ENCODE measurements at regions not wholly inside any gene's neighbourhood (a gene's known extent, or its start where the extent isn't known, plus 50 kb on each side); places are given as distances from the start of the nearest gene placed in this dataset.
"Not testable (repeated sequence)": the region's sequence is repeated elsewhere in the genome, so short reads cannot be mapped to it uniquely, and the experiment has no call there.

DNA sequence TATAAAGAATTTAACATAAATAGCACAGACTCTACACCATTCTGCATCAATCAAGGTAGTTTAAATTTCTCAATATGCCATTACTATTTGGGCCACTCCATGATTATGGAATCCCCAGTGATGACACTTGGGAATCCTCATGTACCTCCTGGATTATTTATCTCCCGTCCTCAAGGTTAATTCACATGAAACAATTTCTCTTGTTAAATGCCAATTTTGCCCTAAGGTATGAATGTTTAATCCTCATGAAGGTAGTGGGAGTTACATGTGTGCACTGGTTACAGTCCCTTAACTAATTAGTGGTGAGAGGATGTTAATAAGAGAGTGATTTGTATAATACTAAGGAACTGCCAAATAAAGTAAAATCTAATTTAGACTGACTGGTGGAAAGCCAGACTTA, 372.3 kb upstream of the MDFIC2 start:
- Histone ChIP-seq H3K4me3 (ENCODE audit: low read depth, low read length) (no peak overlapping the region), H3K27me3 (ENCODE audit: control insufficient read depth, insufficient read depth, low read length) (no peaks in the 10 kb centered on the region), H3K36me3 (ENCODE audit: control insufficient read depth, insufficient read depth, low read length) (no peaks in the 10 kb centered on the region)
- FAIRE-seq (no peak), DNase-seq (ENCODE audit: low read depth) (no peak)
- TF ChIP-seq CTCF (IDR thresholded peaks at IDR 0.05; ENCODE audit: insufficient read depth, low read length, severe bottlenecking) = no peak

GRCh38 chr3:70675810-70676209, 363.4 kb upstream of the MDFIC2 start:
- H3K36me3 ChIP-seq (ENCODE audit: control insufficient read depth, insufficient read depth, low read length); H3K4me3 ChIP-seq (ENCODE audit: low read depth, low read length); DNase-seq (ENCODE audit: low read depth); H3K27me3 ChIP-seq (ENCODE audit: control insufficient read depth, insufficient read depth, low read length); FAIRE-seq: not testable (repeated sequence)

- TF ChIP-seq CTCF (IDR thresholded peaks at IDR 0.05; ENCODE audit: insufficient read depth, low read length, severe bottlenecking) = no peak
- Histone ChIP-seq H3K4me3 (ENCODE audit: low read depth, low read length) (no peak overlapping the region), H3K27me3 (ENCODE audit: control insufficient read depth, insufficient read depth, low read length) (no peaks in the 10 kb centered on the region), H3K36me3 (ENCODE audit: control insufficient read depth, insufficient read depth, low read length) (no peaks in the 10 kb centered on the region)
- FAIRE-seq (no peak), DNase-seq (ENCODE audit: low read depth) (no peak)
These were observed 346.3 kb upstream of the MDFIC2 start for GRCh38 chr3:70658513-70659310.

DNA sequence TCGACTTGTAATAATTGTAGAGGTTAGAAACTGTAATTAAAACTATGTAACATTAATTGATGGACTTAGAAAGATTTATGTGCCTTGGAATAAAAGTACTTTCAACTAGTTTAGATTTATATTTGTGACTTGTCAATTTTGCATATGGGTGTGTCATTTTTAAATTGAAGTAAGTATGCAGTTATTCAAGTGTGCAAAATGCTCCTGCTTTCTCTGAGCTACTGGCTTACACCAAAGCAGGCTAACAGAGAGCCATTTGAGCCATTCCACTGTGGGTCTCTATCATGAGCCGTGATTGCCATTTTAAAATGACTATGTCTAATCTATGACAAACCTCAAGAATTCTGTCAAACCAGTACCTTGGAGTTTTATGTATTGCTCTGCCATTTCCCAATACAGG, 345.0 kb upstream of the MDFIC2 start:
- Histone ChIP-seq H3K4me3 (ENCODE audit: low read depth, low read length) (no peak overlapping the region), H3K27me3 (ENCODE audit: control insufficient read depth, insufficient read depth, low read length) (no peaks in the 10 kb centered on the region), H3K36me3 (ENCODE audit: control insufficient read depth, insufficient read depth, low read length) (no peaks in the 10 kb centered on the region)
- DNase-seq (ENCODE audit: low read depth) (no peak), FAIRE-seq (no peak)
- TF ChIP-seq CTCF (IDR thresholded peaks at IDR 0.05; ENCODE audit: insufficient read depth, low read length, severe bottlenecking) = no peak

DNA sequence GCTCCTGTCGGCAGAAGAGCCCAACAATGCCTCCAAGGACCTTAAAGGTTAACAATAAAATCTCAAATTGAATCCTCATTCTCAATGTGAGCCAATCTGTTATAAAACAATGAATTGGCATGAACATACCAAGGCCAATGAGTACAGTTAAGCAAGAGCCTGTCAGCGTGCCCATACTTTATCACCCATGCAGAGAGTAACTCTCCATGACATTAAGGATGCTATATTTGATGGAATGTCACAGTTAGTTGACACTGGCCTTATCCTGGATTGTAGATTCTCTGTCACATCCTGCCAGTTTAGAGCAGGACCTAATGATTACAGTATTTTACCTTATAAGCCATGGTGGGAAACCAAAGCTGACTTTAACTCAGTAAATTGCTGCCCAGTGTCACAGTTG, 335.4 kb upstream of the MDFIC2 start:
- TF ChIP-seq CTCF (IDR thresholded peaks at IDR 0.05; ENCODE audit: insufficient read depth, low read length, severe bottlenecking) = no peak
- Histone ChIP-seq H3K27me3 (ENCODE audit: control insufficient read depth, insufficient read depth, low read length) (no peaks in the 10 kb centered on the region), H3K4me3 (ENCODE audit: low read depth, low read length) (no peak overlapping the region), H3K36me3 (ENCODE audit: control insufficient read depth, insufficient read depth, low read length) (no peaks in the 10 kb centered on the region)
- FAIRE-seq (no peak), DNase-seq (ENCODE audit: low read depth) (no peak)

- DNase-seq (ENCODE audit: low read depth) (no peak), FAIRE-seq (no peak)
These were observed 334.7 kb upstream of the MDFIC2 start for GRCh38 chr3:70647094-70647493.

More at GRCh38 chr3:70647094-70647493, 334.7 kb upstream of the MDFIC2 start:
- Histone ChIP-seq H3K27me3 (ENCODE audit: control insufficient read depth, insufficient read depth, low read length) (no peaks in the 10 kb centered on the region), H3K4me3 (ENCODE audit: low read depth, low read length) (no peak overlapping the region), H3K36me3 (ENCODE audit: control insufficient read depth, insufficient read depth, low read length) (no peaks in the 10 kb centered on the region)
- TF ChIP-seq CTCF (IDR thresholded peaks at IDR 0.05; ENCODE audit: insufficient read depth, low read length, severe bottlenecking) = no peak
